ENCODE measurements at regions not wholly inside any gene's neighbourhood (a gene's known extent, or its start where the extent isn't known, plus 50 kb on each side); places are given as distances from the start of the nearest gene placed in this dataset.

- no peaks in the 10 kb centered on the region for H3K36me3 ChIP-seq (ENCODE audit: insufficient read depth, low read length)
- H3K4me1 ChIP-seq (ENCODE audit: control insufficient read depth, insufficient read depth, low read length, unreplicated experiment), result peaks cover 10% of the 10 kb centered on the region
- no peaks in the 10 kb centered on the region for H3K27me3 ChIP-seq (ENCODE audit: insufficient read depth, low read length)
- no peaks in the 10 kb centered on the region for H3K79me2 ChIP-seq (ENCODE audit: control insufficient read depth, insufficient read depth, low read length, unreplicated experiment)
- H2AFZ ChIP-seq (ENCODE audit: low read length, unreplicated experiment), result no peak overlapping the region
- H3K27ac ChIP-seq (ENCODE audit: low read depth, low read length), result no peak overlapping the region
- no peak overlapping the region for H3K4me3 ChIP-seq (ENCODE audit: low read depth, low read length)
These were observed 121.6 kb downstream of the BAMBI start for GRCh38 chr10:28798964-28799363.

GRCh38 chr10:28800144-28800543, 122.8 kb downstream of the BAMBI start:
- Histone ChIP-seq H3K27ac (ENCODE audit: low read depth, low read length) (no peak overlapping the region), H3K4me1 (ENCODE audit: control insufficient read depth, insufficient read depth, low read length, unreplicated experiment) (peaks cover 10% of the 10 kb centered on the region), H3K27me3 (ENCODE audit: insufficient read depth, low read length) (no peaks in the 10 kb centered on the region), H3K36me3 (ENCODE audit: insufficient read depth, low read length) (no peaks in the 10 kb centered on the region), H2AFZ (ENCODE audit: low read length, unreplicated experiment) (no peak overlapping the region), H3K79me2 (ENCODE audit: control insufficient read depth, insufficient read depth, low read length, unreplicated experiment) (no peaks in the 10 kb centered on the region), H3K4me3 (ENCODE audit: low read depth, low read length) (no peak overlapping the region)

- Histone ChIP-seq H3K79me2 (ENCODE audit: control insufficient read depth, insufficient read depth, low read length, unreplicated experiment) (no peaks in the 10 kb centered on the region), H3K4me1 (ENCODE audit: control insufficient read depth, insufficient read depth, low read length, unreplicated experiment) (peaks cover 10% of the 10 kb centered on the region), H3K4me3 (ENCODE audit: low read depth, low read length) (no peak overlapping the region), H2AFZ (ENCODE audit: low read length, unreplicated experiment) (no peak overlapping the region), H3K27ac (ENCODE audit: low read depth, low read length) (no peak overlapping the region), H3K36me3 (ENCODE audit: insufficient read depth, low read length) (no peaks in the 10 kb centered on the region), H3K27me3 (ENCODE audit: insufficient read depth, low read length) (no peaks in the 10 kb centered on the region)
These were observed 123.9 kb downstream of the BAMBI start for GRCh38 chr10:28801247-28801646.

- Histone ChIP-seq H3K27me3 (ENCODE audit: insufficient read depth, low read length) (peaks cover 4% of the 10 kb centered on the region; the same call in 1 of the 2 replicates), H3K79me2 (ENCODE audit: control insufficient read depth, insufficient read depth, low read length, unreplicated experiment) (no peaks in the 10 kb centered on the region), H3K4me3 (ENCODE audit: low read depth, low read length) (no peak overlapping the region), H3K27ac (ENCODE audit: low read depth, low read length) (no peak overlapping the region), H3K4me1 (ENCODE audit: control insufficient read depth, insufficient read depth, low read length, unreplicated experiment) (peaks cover 10% of the 10 kb centered on the region), H2AFZ (ENCODE audit: low read length, unreplicated experiment) (no peak overlapping the region), H3K36me3 (ENCODE audit: insufficient read depth, low read length) (no peaks in the 10 kb centered on the region)
These were observed 124.5 kb downstream of the BAMBI start for GRCh38 chr10:28801869-28802268.

- no peak overlapping the region for H3K27ac ChIP-seq (ENCODE audit: low read depth, low read length)
- H3K4me3 ChIP-seq (ENCODE audit: low read depth, low read length), result no peak overlapping the region
- no peaks in the 10 kb centered on the region for H3K79me2 ChIP-seq (ENCODE audit: control insufficient read depth, insufficient read depth, low read length, unreplicated experiment)
- no peaks in the 10 kb centered on the region for H3K36me3 ChIP-seq (ENCODE audit: insufficient read depth, low read length)
- H2AFZ ChIP-seq (ENCODE audit: low read length, unreplicated experiment), result no peak overlapping the region
- H3K27me3 ChIP-seq (ENCODE audit: insufficient read depth, low read length), result peaks cover 5% of the 10 kb centered on the region; the same call in 1 of the 2 replicates
- no peaks in the 10 kb centered on the region for H3K4me1 ChIP-seq (ENCODE audit: control insufficient read depth, insufficient read depth, low read length, unreplicated experiment)
These were observed 128.1 kb downstream of the BAMBI start for GRCh38 chr10:28805390-28805789.

GRCh38 chr10:28806488-28806941, 129.2 kb downstream of the BAMBI start:
- no peak overlapping the region for H3K4me3 ChIP-seq (ENCODE audit: low read depth, low read length)
- no peak overlapping the region for H2AFZ ChIP-seq (ENCODE audit: low read length, unreplicated experiment)
- H3K27me3 ChIP-seq (ENCODE audit: insufficient read depth, low read length), result peaks cover 5% of the 10 kb centered on the region; the same call in 1 of the 2 replicates
- no peaks in the 10 kb centered on the region for H3K79me2 ChIP-seq (ENCODE audit: control insufficient read depth, insufficient read depth, low read length, unreplicated experiment)
- no peaks in the 10 kb centered on the region for H3K4me1 ChIP-seq (ENCODE audit: control insufficient read depth, insufficient read depth, low read length, unreplicated experiment)
- H3K36me3 ChIP-seq (ENCODE audit: insufficient read depth, low read length), result no peaks in the 10 kb centered on the region
- no peak overlapping the region for H3K27ac ChIP-seq (ENCODE audit: low read depth, low read length)

GRCh38 chr10:28806951-28807759, 129.8 kb downstream of the BAMBI start:
- H3K27ac ChIP-seq (ENCODE audit: low read depth, low read length), result no peak overlapping the region
- H3K36me3 ChIP-seq (ENCODE audit: insufficient read depth, low read length), result no peaks in the 10 kb centered on the region
- no peak overlapping the region for H3K4me3 ChIP-seq (ENCODE audit: low read depth, low read length)
- H2AFZ ChIP-seq (ENCODE audit: low read length, unreplicated experiment), result no peak overlapping the region
- H3K4me1 ChIP-seq (ENCODE audit: control insufficient read depth, insufficient read depth, low read length, unreplicated experiment), result no peaks in the 10 kb centered on the region
- no peaks in the 10 kb centered on the region for H3K79me2 ChIP-seq (ENCODE audit: control insufficient read depth, insufficient read depth, low read length, unreplicated experiment)
- H3K27me3 ChIP-seq (ENCODE audit: insufficient read depth, low read length), result peaks cover 5% of the 10 kb centered on the region; the same call in 1 of the 2 replicates

- no peak overlapping the region for H2AFZ ChIP-seq (ENCODE audit: low read length, unreplicated experiment)
- H3K79me2 ChIP-seq (ENCODE audit: control insufficient read depth, insufficient read depth, low read length, unreplicated experiment), result no peaks in the 10 kb centered on the region
- no peak overlapping the region for H3K27ac ChIP-seq (ENCODE audit: low read depth, low read length)
- H3K4me3 ChIP-seq (ENCODE audit: low read depth, low read length), result no peak overlapping the region
- H3K27me3 ChIP-seq (ENCODE audit: insufficient read depth, low read length), result peaks cover 5% of the 10 kb centered on the region; the same call in 1 of the 2 replicates
- no peaks in the 10 kb centered on the region for H3K4me1 ChIP-seq (ENCODE audit: control insufficient read depth, insufficient read depth, low read length, unreplicated experiment)
- H3K36me3 ChIP-seq (ENCODE audit: insufficient read depth, low read length), result no peaks in the 10 kb centered on the region
These were observed 130.7 kb downstream of the BAMBI start for GRCh38 chr10:28807760-28808613.

GRCh38 chr10:28808693-28809092, 131.4 kb downstream of the BAMBI start:
- Histone ChIP-seq H3K27ac (ENCODE audit: low read depth, low read length) (no peak overlapping the region), H3K36me3 (ENCODE audit: insufficient read depth, low read length) (no peaks in the 10 kb centered on the region), H3K27me3 (ENCODE audit: insufficient read depth, low read length) (peaks cover 5% of the 10 kb centered on the region; the same call in 1 of the 2 replicates), H2AFZ (ENCODE audit: low read length, unreplicated experiment) (no peak overlapping the region), H3K4me3 (ENCODE audit: low read depth, low read length) (no peak overlapping the region), H3K4me1 (ENCODE audit: control insufficient read depth, insufficient read depth, low read length, unreplicated experiment) (no peaks in the 10 kb centered on the region), H3K79me2 (ENCODE audit: control insufficient read depth, insufficient read depth, low read length, unreplicated experiment) (no peaks in the 10 kb centered on the region)

- H3K27me3 ChIP-seq (ENCODE audit: insufficient read depth, low read length), result peaks cover 5% of the 10 kb centered on the region; the same call in 1 of the 2 replicates
- H2AFZ ChIP-seq (ENCODE audit: low read length, unreplicated experiment), result no peak overlapping the region
- H3K27ac ChIP-seq (ENCODE audit: low read depth, low read length), result no peak overlapping the region
- no peaks in the 10 kb centered on the region for H3K4me1 ChIP-seq (ENCODE audit: control insufficient read depth, insufficient read depth, low read length, unreplicated experiment)
- H3K4me3 ChIP-seq (ENCODE audit: low read depth, low read length), result no peak overlapping the region
- H3K79me2 ChIP-seq (ENCODE audit: control insufficient read depth, insufficient read depth, low read length, unreplicated experiment), result no peaks in the 10 kb centered on the region
- no peaks in the 10 kb centered on the region for H3K36me3 ChIP-seq (ENCODE audit: insufficient read depth, low read length)
These were observed 132.9 kb downstream of the BAMBI start for GRCh38 chr10:28810057-28810870.

All from ACC112 (cell line).